ENCODE measurements at regions not wholly inside any gene's neighbourhood (a gene's known extent, or its start where the extent isn't known, plus 50 kb on each side); places are given as distances from the start of the nearest gene placed in this dataset.
A peak's percentile ranks its signal among the peaks of the same experiment; 100 is the strongest.

- Histone ChIP-seq H3K27ac (no peak overlapping the region), H3K9ac (no peak overlapping the region), H3K9me3 (replicated peaks in 1 of 11) (peaks cover 2 to 4% (median 3%) of the 10 kb centered on the region in 11 experiments; a peak in 20 of 22 replicates), H3K36me3 (no peaks in the 10 kb centered on the region), H3K27me3 (no peaks in the 10 kb centered on the region), H4K20me1 (no peaks in the 10 kb centered on the region), H3K4me1 (no peaks in the 10 kb centered on the region), H3K4me3 (no peak overlapping the region), H3K4me2 (no peak overlapping the region)
- no peak for TF ChIP-seq Cebpa-rat (IDR thresholded peaks at IDR 0.05)
These were observed 947.9 kb upstream of the LRRN3 start for GRCh38 chr7:110142939-110143526.

DNA sequence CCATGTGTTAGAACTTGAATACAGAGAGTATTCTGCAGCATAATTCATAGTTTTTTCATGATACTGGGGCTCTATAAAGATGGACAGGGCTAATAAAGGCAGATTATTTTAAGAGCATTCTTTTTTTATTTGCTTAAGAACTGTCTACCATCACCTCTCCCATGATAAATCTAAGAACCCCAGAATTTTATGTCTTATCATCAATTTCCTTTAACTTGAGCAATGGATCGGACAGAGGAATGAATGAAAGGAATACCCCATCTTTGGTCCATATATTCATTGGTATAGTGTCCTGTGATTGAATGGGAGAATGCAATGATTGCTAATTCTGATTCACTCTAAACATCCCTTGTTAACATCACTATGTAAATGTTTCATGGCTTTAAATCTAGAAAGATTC lies 946.3 kb upstream of the LRRN3 start:
- H3K4me2 ChIP-seq = no peak overlapping the region
- no peaks in the 10 kb centered on the region for H4K20me1 ChIP-seq
- H3K27me3 ChIP-seq = no peaks in the 10 kb centered on the region
- no peak overlapping the region for H3K27ac ChIP-seq
- H3K9me3 ChIP-seq (replicated peaks in 1 of 11) = peaks cover 16 to 19% (median 19%) of the 10 kb centered on the region in 11 experiments
- no peaks in the 10 kb centered on the region for H3K36me3 ChIP-seq
- H3K4me1 ChIP-seq = no peaks in the 10 kb centered on the region
- no peak overlapping the region for H3K4me3 ChIP-seq
- H3K9ac ChIP-seq = no peak overlapping the region
- TF ChIP-seq Cebpa-rat (IDR thresholded peaks at IDR 0.05) = no peak

- TF ChIP-seq Cebpa-rat (IDR thresholded peaks at IDR 0.05) = no peak
- H3K4me2 ChIP-seq = no peak overlapping the region
- no peaks in the 10 kb centered on the region for H3K4me1 ChIP-seq
- H3K27ac ChIP-seq = no peak overlapping the region
- no peak overlapping the region for H3K9ac ChIP-seq
- no peaks in the 10 kb centered on the region for H3K36me3 ChIP-seq
- no peaks in the 10 kb centered on the region for H4K20me1 ChIP-seq
- H3K4me3 ChIP-seq = no peak overlapping the region
- H3K9me3 ChIP-seq (replicated peaks in 1 of 11) = peaks cover 16 to 20% (median 19%) of the 10 kb centered on the region in 11 experiments
- no peaks in the 10 kb centered on the region for H3K27me3 ChIP-seq
These were observed 942.9 kb upstream of the LRRN3 start for GRCh38 chr7:110148054-110148453.

- Histone ChIP-seq H3K9me3 (replicated peaks in 1 of 11) (peaks cover 12 to 15% (median 14%) of the 10 kb centered on the region in 11 experiments), H3K27me3 (no peaks in the 10 kb centered on the region), H4K20me1 (no peaks in the 10 kb centered on the region), H3K4me1 (no peaks in the 10 kb centered on the region), H3K4me2 (no peak overlapping the region), H3K27ac (no peak overlapping the region), H3K4me3 (no peak overlapping the region), H3K36me3 (no peaks in the 10 kb centered on the region), H3K9ac (no peak overlapping the region)
- no peak for TF ChIP-seq Cebpa-rat (IDR thresholded peaks at IDR 0.05)
These were observed 937.7 kb upstream of the LRRN3 start for GRCh38 chr7:110153222-110153621.

- H3K9me3 ChIP-seq (replicated peaks in 1 of 11) = no peaks in the 10 kb centered on the region
- no peak overlapping the region for H3K4me3 ChIP-seq
- no peaks in the 10 kb centered on the region for H3K4me1 ChIP-seq
- H3K27ac ChIP-seq = no peak overlapping the region
- H4K20me1 ChIP-seq = no peaks in the 10 kb centered on the region
- no peak overlapping the region for H3K9ac ChIP-seq
- TF ChIP-seq Cebpa-rat (IDR thresholded peaks at IDR 0.05) = no peak
- H3K4me2 ChIP-seq = no peak overlapping the region
- no peaks in the 10 kb centered on the region for H3K36me3 ChIP-seq
- no peaks in the 10 kb centered on the region for H3K27me3 ChIP-seq
These were observed 934.4 kb upstream of the LRRN3 start for GRCh38 chr7:110156511-110156910.

GRCh38 chr7:110157631-110158362 lies 933.1 kb upstream of the LRRN3 start:
- Histone ChIP-seq H3K27ac (no peak overlapping the region), H3K27me3 (no peaks in the 10 kb centered on the region), H3K4me2 (no peak overlapping the region)

DNA sequence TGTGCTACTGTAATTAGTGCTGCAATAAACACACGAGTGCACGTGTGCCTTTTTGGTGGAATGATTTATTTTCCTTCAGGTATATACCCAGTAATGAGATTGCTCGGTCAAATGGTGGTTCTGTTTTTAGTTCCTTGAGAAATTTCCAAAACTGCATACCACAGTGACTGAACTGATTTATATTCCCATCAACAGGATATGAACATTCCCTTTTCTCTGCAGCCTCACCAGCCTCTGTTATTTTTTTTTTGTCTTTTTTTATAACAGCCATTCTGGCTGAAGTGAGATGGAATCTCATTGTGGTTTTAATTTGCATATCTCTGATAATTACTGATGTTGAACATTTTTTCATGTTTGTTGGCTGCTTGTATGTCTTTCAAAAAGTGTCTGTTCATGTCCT lies 922.9 kb upstream of the LRRN3 start:
- Histone ChIP-seq H3K9me3 (replicated peaks in 1 of 11) (no peaks in the 10 kb centered on the region), H3K4me1 (no peaks in the 10 kb centered on the region)

More at GRCh38 chr7:110157631-110158362, 933.1 kb upstream of the LRRN3 start:
- no peak overlapping the region for H3K9ac ChIP-seq
- H3K36me3 ChIP-seq = no peaks in the 10 kb centered on the region
- no peak for TF ChIP-seq Cebpa-rat (IDR thresholded peaks at IDR 0.05)
- H3K9me3 ChIP-seq (replicated peaks in 1 of 11) = no peaks in the 10 kb centered on the region
- no peaks in the 10 kb centered on the region for H3K4me1 ChIP-seq
- no peak overlapping the region for H3K4me3 ChIP-seq
- no peaks in the 10 kb centered on the region for H4K20me1 ChIP-seq

GRCh38 chr7:110170841-110171240 lies 920.1 kb upstream of the LRRN3 start:
- Histone ChIP-seq H3K9ac (no peak overlapping the region), H4K20me1 (no peaks in the 10 kb centered on the region), H3K27me3 (no peaks in the 10 kb centered on the region), H3K9me3 (replicated peaks in 1 of 11) (no peaks in the 10 kb centered on the region), H3K36me3 (no peaks in the 10 kb centered on the region), H3K4me3 (no peak overlapping the region), H3K4me2 (no peak overlapping the region), H3K4me1 (no peaks in the 10 kb centered on the region), H3K27ac (no peak overlapping the region)
- TF ChIP-seq Cebpa-rat (IDR thresholded peaks at IDR 0.05) = no peak

More for the DNA sequence above, 922.9 kb upstream of the LRRN3 start:
- H3K4me3 ChIP-seq = no peak overlapping the region
- H3K36me3 ChIP-seq = no peaks in the 10 kb centered on the region
- no peak for TF ChIP-seq Cebpa-rat (IDR thresholded peaks at IDR 0.05)
- no peaks in the 10 kb centered on the region for H4K20me1 ChIP-seq
- no peak overlapping the region for H3K27ac ChIP-seq
- H3K4me2 ChIP-seq = no peak overlapping the region
- no peak overlapping the region for H3K9ac ChIP-seq
- H3K27me3 ChIP-seq = no peaks in the 10 kb centered on the region

GRCh38 chr7:110177463-110177862 lies 913.5 kb upstream of the LRRN3 start:
- Histone ChIP-seq H3K27ac (no peak overlapping the region), H4K20me1 (no peaks in the 10 kb centered on the region), H3K9ac (no peak overlapping the region), H3K27me3 (no peaks in the 10 kb centered on the region), H3K4me1 (peaks cover 0 to 12% (median 0%) of the 10 kb centered on the region in 10 experiments; a peak in 4 of 20 replicates), H3K36me3 (no peaks in the 10 kb centered on the region), H3K9me3 (replicated peaks in 1 of 11) (no peaks in the 10 kb centered on the region), H3K4me3 (no peak overlapping the region), H3K4me2 (no peak overlapping the region)
- TF ChIP-seq Cebpa-rat (IDR thresholded peaks at IDR 0.05) = no peak

GRCh38 chr7:110179037-110179436 lies 911.9 kb upstream of the LRRN3 start:
- Histone ChIP-seq H3K27me3 (no peaks in the 10 kb centered on the region), H3K4me1 (peaks cover 0 to 12% (median 0%) of the 10 kb centered on the region in 10 experiments; a peak in 4 of 20 replicates), H3K36me3 (no peaks in the 10 kb centered on the region), H3K9me3 (replicated peaks in 1 of 11) (no peaks in the 10 kb centered on the region), H3K27ac (no peak overlapping the region), H3K4me2 (peak overlapping the region in 2 of 11 experiments; percentile 30 to 36; a peak in 4 of 22 replicates), H4K20me1 (no peaks in the 10 kb centered on the region), H3K9ac (no peak overlapping the region), H3K4me3 (no peak overlapping the region)
- no peak for TF ChIP-seq Cebpa-rat (IDR thresholded peaks at IDR 0.05)
